GM21529 (cell line): ENCODE measurements at regions not wholly inside any gene's neighbourhood (a gene's known extent, or its start where the extent isn't known, plus 50 kb on each side); places are given as distances from the start of the nearest gene placed in this dataset.

ENCODE experiments used
- ATAC-seq: cut with Tn5 transposase; IDR thresholded peaks from one replicate; pipeline ENCODE4 v1.9.1; 2021; ENCODE audit not compliant: unreplicated experiment

GRCh38 chr2:9156483-9156882, 50.1 kb upstream of the ASAP2 start:
- no peak for ATAC-seq

GRCh38 chr2:9154061-9154460, 52.6 kb upstream of the ASAP2 start:
- no peak for ATAC-seq

GRCh38 chr2:9153643-9153980, 53.0 kb upstream of the ASAP2 start:
- no peak for ATAC-seq

GRCh38 chr2:9152975-9153642, 53.5 kb upstream of the ASAP2 start:
- no peak for ATAC-seq

- no peak for ATAC-seq
Observed at GRCh38 chr2:9150906-9151305, 55.7 kb upstream of the ASAP2 start.

- ATAC-seq, result no peak
Observed at GRCh38 chr2:9150568-9150900, 56.1 kb upstream of the ASAP2 start.

- no peak for ATAC-seq
Observed at GRCh38 chr2:9149726-9150567, 56.7 kb upstream of the ASAP2 start.

GRCh38 chr2:9149388-9149660, 57.3 kb upstream of the ASAP2 start:
- no peak for ATAC-seq

- no peak for ATAC-seq
Observed at GRCh38 chr2:9146646-9147045, 60.0 kb upstream of the ASAP2 start.

GRCh38 chr2:9145752-9146430, 60.7 kb upstream of the ASAP2 start:
- ATAC-seq, result no peak

- no peak for ATAC-seq
Observed at GRCh38 chr2:9145109-9145751, 61.4 kb upstream of the ASAP2 start.

GRCh38 chr2:9144617-9145016, 62.0 kb upstream of the ASAP2 start:
- no peak for ATAC-seq

- no peak for ATAC-seq
Observed at GRCh38 chr2:9144046-9144445, 62.6 kb upstream of the ASAP2 start.

GRCh38 chr2:9143264-9143815, 63.3 kb upstream of the ASAP2 start:
- no peak for ATAC-seq

- ATAC-seq, result peak; percentile 88
Observed at GRCh38 chr2:9142551-9143263, 63.9 kb upstream of the ASAP2 start.

GRCh38 chr2:9141706-9142460, 64.7 kb upstream of the ASAP2 start:
- no peak for ATAC-seq

GRCh38 chr2:9141091-9141667, 65.4 kb upstream of the ASAP2 start:
- no peak for ATAC-seq

GRCh38 chr2:9140645-9141044, 66.0 kb upstream of the ASAP2 start:
- ATAC-seq, result no peak

- no peak for ATAC-seq
Observed at GRCh38 chr2:9139491-9140443, 66.8 kb upstream of the ASAP2 start.
